HL-60 (cell line): ENCODE measurements at regions not wholly inside any gene's neighbourhood (a gene's known extent, or its start where the extent isn't known, plus 50 kb on each side); places are given as distances from the start of the nearest gene placed in this dataset.

Experiments
- CTCF ChIP-seq: IDR thresholded peaks from one replicate; pipeline ENCODE4 v1.5.1; 2011; ENCODE audit warnings: low read length, control low read depth, inconsistent platforms; ENCODE audit not compliant: insufficient read depth
- GABPA ChIP-seq: IDR thresholded peaks from 2 replicates; pipeline ENCODE4 v1.6.1; 2012; ENCODE audit warnings: low read depth
- REST ChIP-seq: IDR thresholded peaks from 2 replicates; pipeline ENCODE4 v1.6.1; 2012; ENCODE audit warnings: low read depth; ENCODE audit not compliant: insufficient replicate concordance

GRCh38 chr12:58978717-58979116 is 58.4 kb upstream of the LRIG3 start:
- no peak for TF ChIP-seq GABPA
- TF ChIP-seq REST, result no peak
- no peak for TF ChIP-seq CTCF
